SK-N-MC (cell line): ENCODE measurements at regions not wholly inside any gene's neighbourhood (a gene's known extent, or its start where the extent isn't known, plus 50 kb on each side); places are given as distances from the start of the nearest gene placed in this dataset.

ENCODE experiments used
- DNase-seq: peaks from one replicate; pipeline ENCODE4 v3.0.0-alpha.2; 2011; ENCODE audit warnings: low read depth, low spot score
- H3K27ac ChIP-seq: fragments of 200-600 bp; sonication (generic); 2 replicates; pipeline ENCODE4 v1.5.1; 2016; ENCODE audit warnings: mixed run types
- H3K36me3 ChIP-seq: fragments of 200-600 bp; sonication (generic); 2 replicates; pipeline ENCODE4 v1.6.1; 2017; ENCODE audit warnings: antibody characterized with exemption, low read length, mixed read lengths; ENCODE audit not compliant: insufficient read depth
- H3K4me3 ChIP-seq: fragments of 200-600 bp; sonication (generic); 2 replicates; pipeline ENCODE4 v1.5.1; 2016
- H3K9ac ChIP-seq: fragments of 200-600 bp; sonication (generic); 2 replicates; pipeline ENCODE4 v1.8.0; 2017; ENCODE audit warnings: mixed run types, mixed read lengths; ENCODE audit not compliant: insufficient read length
- H3K9me3 ChIP-seq: fragments of 200-600 bp; sonication (generic); 2 replicates; pipeline ENCODE4 v1.6.1; 2017; ENCODE audit warnings: low read depth, mild to moderate bottlenecking, antibody characterized with exemption, low read length, moderate library complexity, mixed read lengths
- EZH2 ChIP-seq: fragments of 200-600 bp; sonication (generic); IDR thresholded peaks from one replicate; pipeline ENCODE4 v1.6.1; 2017; ENCODE audit warnings: antibody characterized with exemption
- FOXP2 ChIP-seq: optimal IDR thresholded peaks from 2 replicates; pipeline ENCODE3; 2011; ENCODE audit warnings: mild to moderate bottlenecking, moderate library complexity; ENCODE audit not compliant: insufficient read depth; ENCODE audit errors: extremely low read length, control extremely low read depth
- POLR2AphosphoS5 ChIP-seq: IDR thresholded peaks from 2 replicates; pipeline ENCODE4 v1.6.1; 2012; ENCODE audit warnings: mild to moderate bottlenecking, low read depth, low read length, borderline replicate concordance

GRCh38 chr2:858646-859045 is 92.0 kb upstream of the SNTG2 start:
- no peak overlapping the region for H3K27ac ChIP-seq

DNA sequence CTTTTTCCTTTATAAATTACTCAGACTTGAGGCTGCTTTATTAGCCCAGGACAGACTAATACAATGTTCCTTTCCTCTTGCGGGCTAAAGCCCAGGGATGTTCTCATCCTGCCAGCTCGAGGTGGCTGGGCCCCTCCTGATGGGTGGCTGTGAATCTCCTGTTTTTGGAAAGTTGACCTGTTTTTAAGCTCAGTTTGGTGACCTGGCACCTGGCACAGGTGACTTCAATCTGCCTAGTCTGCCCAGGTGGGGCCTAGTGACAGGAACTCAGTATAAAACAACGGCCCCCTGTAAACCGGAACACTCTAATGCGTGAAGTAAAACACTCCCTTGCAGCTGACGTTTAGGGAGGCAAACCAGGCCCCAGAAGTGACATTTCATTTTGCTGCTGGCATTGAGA is 92.7 kb upstream of the SNTG2 start:
- DNase-seq, result no peak
- no peak for TF ChIP-seq POLR2AphosphoS5
- TF ChIP-seq FOXP2, result no peak
- no peak for TF ChIP-seq EZH2

More at GRCh38 chr2:858646-859045, 92.0 kb upstream of the SNTG2 start:
- H3K9ac ChIP-seq, result no peak overlapping the region
- no peak for DNase-seq
- TF ChIP-seq POLR2AphosphoS5, result no peak
- TF ChIP-seq FOXP2, result no peak
- TF ChIP-seq EZH2, result no peak
- H3K9me3 ChIP-seq, result no peaks in the 10 kb centered on the region
- H3K4me3 ChIP-seq, result no peak overlapping the region
- H3K36me3 ChIP-seq, result no peaks in the 10 kb centered on the region

DNA sequence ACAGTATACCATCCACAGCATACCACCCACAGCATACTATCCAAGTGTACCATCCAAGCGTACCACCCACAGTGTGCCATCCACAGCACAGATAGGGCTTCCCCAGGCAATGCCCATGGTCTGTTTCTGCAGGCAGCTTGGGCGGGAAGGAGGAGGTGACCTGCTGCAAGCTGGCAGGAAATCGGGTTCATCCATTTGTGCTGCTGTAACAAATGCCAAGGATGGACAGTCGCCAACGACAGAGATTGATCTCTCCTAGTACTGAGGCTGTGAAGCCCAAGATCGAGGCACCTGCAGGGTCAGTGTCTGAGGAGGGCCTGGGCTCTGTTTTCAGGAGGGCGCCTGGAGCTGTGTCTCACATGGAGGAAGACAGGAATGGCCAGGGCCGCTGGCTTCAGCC is 93.6 kb upstream of the SNTG2 start:
- H3K27ac ChIP-seq, result no peak overlapping the region
- no peak for DNase-seq
- H3K36me3 ChIP-seq, result no peaks in the 10 kb centered on the region
- TF ChIP-seq POLR2AphosphoS5 (no peak), FOXP2 (no peak), EZH2 (no peak)
- H3K9ac ChIP-seq, result no peak overlapping the region
- peak overlapping the region; percentile 79; the same call in 1 of the 2 replicates for H3K4me3 ChIP-seq
- H3K9me3 ChIP-seq, result no peaks in the 10 kb centered on the region

More for the DNA sequence above, 92.7 kb upstream of the SNTG2 start:
- H3K27ac ChIP-seq, result no peak overlapping the region
- H3K4me3 ChIP-seq, result no peak overlapping the region
- no peak overlapping the region for H3K9ac ChIP-seq
- H3K36me3 ChIP-seq, result no peaks in the 10 kb centered on the region
- no peaks in the 10 kb centered on the region for H3K9me3 ChIP-seq

GRCh38 chr2:856456-856855 is 94.2 kb upstream of the SNTG2 start:
- peak overlapping the region; percentile 85; the same call in 1 of the 2 replicates for H3K27ac ChIP-seq
- peak overlapping the region; percentile 79 for H3K4me3 ChIP-seq
- no peaks in the 10 kb centered on the region for H3K36me3 ChIP-seq
- no peak for DNase-seq
- no peaks in the 10 kb centered on the region for H3K9me3 ChIP-seq
- TF ChIP-seq POLR2AphosphoS5 (no peak), EZH2 (no peak), FOXP2 (no peak)
- H3K9ac ChIP-seq, result no peak overlapping the region

DNA sequence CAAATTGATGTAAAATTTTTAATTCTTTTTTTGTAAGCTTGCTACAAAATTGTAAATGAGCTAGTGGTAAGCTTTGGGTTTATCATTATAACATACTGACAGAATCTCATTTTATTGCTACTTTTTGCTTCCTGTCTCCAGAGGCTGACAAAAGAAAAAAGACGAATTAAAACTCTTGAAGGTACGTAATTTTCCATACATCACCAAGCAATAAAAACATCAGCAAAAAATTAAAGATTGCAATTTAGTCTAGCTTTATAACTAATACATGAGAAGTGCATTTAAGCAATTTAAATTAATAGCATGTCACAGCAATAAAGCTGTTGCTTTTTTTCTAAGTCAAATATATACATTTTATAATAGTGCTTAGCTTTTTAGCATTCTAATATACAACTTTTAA is 94.6 kb upstream of the SNTG2 start:
- DNase-seq, result peak; percentile 83
- Histone ChIP-seq H3K27ac (peak overlapping the region; percentile 85), H3K4me3 (peak overlapping the region; percentile 79), H3K9me3 (no peaks in the 10 kb centered on the region), H3K9ac (no peak overlapping the region), H3K36me3 (no peaks in the 10 kb centered on the region)
- TF ChIP-seq POLR2AphosphoS5 (peak; percentile 65; the same call in 1 of the 2 replicates), EZH2 (no peak), FOXP2 (no peak)

DNA sequence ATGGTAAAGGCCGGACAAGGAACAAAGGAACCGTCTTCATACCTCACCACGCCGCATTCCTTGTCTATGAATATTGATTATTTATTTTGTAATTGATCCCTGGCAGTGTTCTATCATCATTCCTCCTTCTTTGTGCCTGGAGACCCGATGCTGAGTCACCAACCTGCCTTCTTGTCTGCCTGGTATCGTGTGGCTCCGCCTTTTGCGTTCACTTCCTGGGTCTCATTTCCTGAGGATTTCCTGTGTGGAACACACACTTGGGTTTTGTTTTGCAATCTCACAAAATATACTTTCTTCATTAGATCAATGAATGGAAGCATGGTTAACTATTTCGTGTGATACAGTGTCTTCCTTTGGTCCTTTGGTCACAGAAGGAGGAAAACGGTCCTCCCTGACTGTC is 95.5 kb upstream of the SNTG2 start:
- no peak for TF ChIP-seq EZH2
- TF ChIP-seq POLR2AphosphoS5, result peak; percentile 66
- peak; percentile 26 for TF ChIP-seq FOXP2
- Histone ChIP-seq H3K9ac (peak overlapping the region; percentile 70), H3K36me3 (no peaks in the 10 kb centered on the region), H3K4me3 (peak overlapping the region; percentile 79), H3K27ac (peak overlapping the region; percentile 85), H3K9me3 (no peaks in the 10 kb centered on the region)
- DNase-seq, result peak; percentile 66

DNA sequence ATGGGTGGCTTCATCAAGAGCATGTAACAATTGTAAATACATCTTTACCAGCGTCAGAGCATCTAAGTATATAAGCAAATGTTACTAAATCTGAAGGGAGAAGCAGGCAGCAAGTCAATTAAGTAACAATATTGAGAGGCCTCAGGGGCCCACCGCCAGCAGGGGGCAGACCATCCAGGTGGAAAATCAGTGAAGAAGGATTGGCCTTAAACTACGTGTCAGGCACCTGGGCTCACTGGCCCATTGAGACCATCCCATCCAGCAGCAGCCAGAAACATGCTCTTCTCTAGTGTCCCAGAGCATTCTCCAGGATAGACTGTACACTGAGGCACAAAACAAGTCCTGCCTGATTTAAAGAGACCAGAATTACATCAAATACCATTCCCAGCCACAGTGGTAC is 96.2 kb upstream of the SNTG2 start:
- Histone ChIP-seq H3K36me3 (no peaks in the 10 kb centered on the region), H3K4me3 (peak overlapping the region; percentile 79), H3K9ac (peak overlapping the region; percentile 70), H3K27ac (peak overlapping the region; percentile 85), H3K9me3 (no peaks in the 10 kb centered on the region)
- TF ChIP-seq POLR2AphosphoS5 (no peak), FOXP2 (no peak), EZH2 (no peak)
- no peak for DNase-seq

DNA sequence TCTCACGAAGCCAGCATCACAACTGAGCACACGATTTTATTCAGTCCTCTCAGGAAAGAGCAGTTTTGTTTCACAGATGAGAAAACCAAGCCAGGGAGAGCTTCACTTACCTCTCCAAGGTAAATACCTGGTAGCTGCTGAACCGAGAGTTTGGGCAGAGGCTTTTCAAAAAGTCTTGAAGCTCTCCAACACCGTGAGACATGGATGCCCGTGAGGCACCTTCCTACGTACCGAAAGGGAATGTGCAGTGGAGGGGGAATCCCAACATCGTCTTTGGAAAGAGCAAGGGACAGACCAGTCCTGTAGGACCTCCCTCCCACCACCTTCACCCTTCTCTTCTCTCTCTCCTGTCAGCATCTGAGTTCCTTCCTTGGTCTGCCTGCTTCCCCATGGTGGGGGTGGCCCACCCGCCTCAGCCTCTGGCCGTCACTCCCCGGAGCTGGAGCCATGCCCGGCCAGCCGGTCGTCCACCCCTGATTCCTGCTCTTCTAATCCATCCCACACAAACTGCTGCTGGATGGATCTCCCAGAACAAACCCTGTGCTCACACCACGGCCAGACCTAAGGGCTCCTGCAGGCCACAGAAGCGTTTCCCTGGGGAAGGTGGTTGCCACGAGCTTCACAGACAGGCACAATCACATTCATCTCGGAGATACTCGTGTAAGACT is 97.3 kb upstream of the SNTG2 start:
- Histone ChIP-seq H3K4me3 (no peak overlapping the region), H3K9me3 (no peaks in the 10 kb centered on the region), H3K27ac (no peak overlapping the region), H3K36me3 (no peaks in the 10 kb centered on the region), H3K9ac (no peak overlapping the region)
- no peak for DNase-seq
- no peak for TF ChIP-seq FOXP2
- no peak for TF ChIP-seq POLR2AphosphoS5
- no peak for TF ChIP-seq EZH2

DNA sequence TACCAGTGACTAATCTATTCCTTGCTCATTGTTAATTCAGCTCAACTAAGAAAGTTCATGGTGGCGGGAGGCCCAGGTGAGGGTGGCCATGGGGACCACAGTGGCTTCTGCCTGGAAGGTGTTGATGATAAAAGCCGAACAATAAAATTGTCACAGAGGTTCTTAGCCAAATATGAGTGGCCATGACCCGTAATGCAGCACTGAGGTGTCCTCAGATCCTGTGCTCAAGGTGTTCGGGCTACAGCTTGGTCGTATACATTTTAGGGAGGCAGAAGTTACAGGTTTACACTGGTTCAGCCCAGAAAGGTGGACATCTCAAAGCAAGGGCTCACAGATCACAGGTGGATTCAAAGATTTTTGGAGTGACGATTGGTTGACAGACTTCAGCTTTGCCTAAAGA is 98.5 kb upstream of the SNTG2 start:
- Histone ChIP-seq H3K9me3 (no peaks in the 10 kb centered on the region), H3K4me3 (no peak overlapping the region), H3K9ac (no peak overlapping the region), H3K36me3 (no peaks in the 10 kb centered on the region), H3K27ac (no peak overlapping the region)
- DNase-seq, result no peak
- TF ChIP-seq FOXP2 (no peak), EZH2 (no peak), POLR2AphosphoS5 (no peak)
